22Rv1 (cell line): ENCODE measurements at regions not wholly inside any gene's neighbourhood (a gene's known extent, or its start where the extent isn't known, plus 50 kb on each side); places are given as distances from the start of the nearest gene placed in this dataset.

ENCODE experiments used
- CTCF ChIP-seq: fragments of 450-650 bp; IDR thresholded peaks from 2 replicates; pipeline ENCODE4 v1.5.1; 2017; ENCODE audit warnings: mild to moderate bottlenecking
- ZFX ChIP-seq: fragments of 450-650 bp; IDR thresholded peaks from 2 replicates; pipeline ENCODE4 v1.6.1; 2017; ENCODE audit warnings: antibody characterized with exemption, borderline replicate concordance

GRCh38 chr10:109456566-109457301, 466.6 kb downstream of the XPNPEP1 start:
- TF ChIP-seq CTCF (no peak), ZFX (no peak)
